HUDEP-2 (cell line): ENCODE measurements at regions not wholly inside any gene's neighbourhood (a gene's known extent, or its start where the extent isn't known, plus 50 kb on each side); places are given as distances from the start of the nearest gene placed in this dataset.

Experiments
- DNase-seq, 76 experiments: peaks; one replicate each; lab custom pipeline; 2025; ENCODE audit not compliant: unreplicated experiment in 76 of 76; lab: John Stamatoyannopoulos, UW

GRCh38 chr21:39057121-39057520 lies 126.1 kb downstream of the PSMG1 start:
- no peak for DNase-seq

GRCh38 chr21:39056636-39057035 lies 126.6 kb downstream of the PSMG1 start:
- no peak for DNase-seq

- no peak for DNase-seq
Measured at GRCh38 chr21:39055167-39055767, 128.0 kb downstream of the PSMG1 start.

GRCh38 chr21:39054066-39054465 lies 129.2 kb downstream of the PSMG1 start:
- DNase-seq: no peak

- DNase-seq: no peak
Measured at GRCh38 chr21:39053126-39053525, 130.1 kb downstream of the PSMG1 start.

- no peak for DNase-seq
Measured at GRCh38 chr21:39052718-39053117, 130.5 kb downstream of the PSMG1 start.

GRCh38 chr21:39051588-39051949 lies 131.7 kb downstream of the PSMG1 start:
- DNase-seq: no peak

- no peak for DNase-seq
Measured at GRCh38 chr21:39050841-39051587, 132.2 kb downstream of the PSMG1 start.

- DNase-seq: no peak
Measured at GRCh38 chr21:39048574-39048973, 134.7 kb downstream of the PSMG1 start.

- DNase-seq: peak in 2 of 76 experiments; percentile 8 to 12
Measured at GRCh38 chr21:39048064-39048463, 135.2 kb downstream of the PSMG1 start.

- no peak for DNase-seq
Measured at GRCh38 chr21:39047046-39047445, 136.2 kb downstream of the PSMG1 start.

- no peak for DNase-seq
Measured at GRCh38 chr21:39046236-39046916, 136.9 kb downstream of the PSMG1 start.

- DNase-seq: no peak
Measured at GRCh38 chr21:39041816-39042215, 141.4 kb downstream of the PSMG1 start.

GRCh38 chr21:39040494-39041110 lies 142.6 kb downstream of the PSMG1 start:
- no peak for DNase-seq

- peak in 5 of 76 experiments; percentile 5 to 20 (median 10) for DNase-seq
Measured at GRCh38 chr21:39037807-39038405, 145.3 kb downstream of the PSMG1 start.

- no peak for DNase-seq
Measured at GRCh38 chr21:39036581-39036980, 146.7 kb downstream of the PSMG1 start.

- DNase-seq: no peak
Measured at GRCh38 chr21:39034590-39035536, 148.4 kb downstream of the PSMG1 start.

- DNase-seq: no peak
Measured at GRCh38 chr21:39033878-39034589, 149.2 kb downstream of the PSMG1 start.
